K562 (cell line): ENCODE measurements at regions not wholly inside any gene's neighbourhood (a gene's known extent, or its start where the extent isn't known, plus 50 kb on each side); places are given as distances from the start of the nearest gene placed in this dataset.

Source experiments
- CHD7 ChIP-seq: fragments of 200-600 bp; sonication (generic); IDR thresholded peaks from one replicate; pipeline ENCODE4 v1.6.1; 2012; ENCODE audit warnings: mild to moderate bottlenecking, low read depth, low read length, inconsistent platforms
- FOSL1 ChIP-seq: fragments of 200-800 bp; sonication (Bioruptor generic); conservative IDR thresholded peaks from 2 replicates; pipeline ENCODE4 v1.6.1; 2016; ENCODE audit warnings: missing genetic modification characterization, missing compliant biosample characterization
- HMBOX1 ChIP-seq: sonication (generic); IDR thresholded peaks from 2 replicates; pipeline ENCODE4 v1.6.1; 2016
- NFIC ChIP-seq: fragments of 450-650 bp; IDR thresholded peaks from 2 replicates; pipeline ENCODE4 v1.6.1; 2017; ENCODE audit warnings: mild to moderate bottlenecking, inconsistent platforms
- PYGO2 ChIP-seq: fragments of 450-650 bp; IDR thresholded peaks from 2 replicates; pipeline ENCODE4 v1.6.1; 2016; ENCODE audit warnings: mild to moderate bottlenecking, missing genetic modification characterization, moderate library complexity, missing compliant biosample characterization
- ZNF41 ChIP-seq: fragments of 250-450 bp; sonication (Bioruptor Pico); conservative IDR thresholded peaks from 2 replicates; pipeline ENCODE4 v1.4.0; 2020; ENCODE audit warnings: mild to moderate bottlenecking
- TF ChIP-seq, protein P1 (sequence below): sonication (generic); formaldehyde crosslinking; IDR thresholded peaks from 2 replicates; pipeline ENCODE4 v1.8.1; 2023; ENCODE audit warnings: missing genetic modification reagents, mild to moderate bottlenecking, borderline replicate concordance
- TF ChIP-seq, protein P2 (sequence below): fragments of 250-450 bp; sonication (Bioruptor Pico); IDR thresholded peaks from 2 replicates; pipeline ENCODE4 v1.8.0; 2022; ENCODE audit warnings: moderate library complexity, mild to moderate bottlenecking, inconsistent platforms

DNA sequence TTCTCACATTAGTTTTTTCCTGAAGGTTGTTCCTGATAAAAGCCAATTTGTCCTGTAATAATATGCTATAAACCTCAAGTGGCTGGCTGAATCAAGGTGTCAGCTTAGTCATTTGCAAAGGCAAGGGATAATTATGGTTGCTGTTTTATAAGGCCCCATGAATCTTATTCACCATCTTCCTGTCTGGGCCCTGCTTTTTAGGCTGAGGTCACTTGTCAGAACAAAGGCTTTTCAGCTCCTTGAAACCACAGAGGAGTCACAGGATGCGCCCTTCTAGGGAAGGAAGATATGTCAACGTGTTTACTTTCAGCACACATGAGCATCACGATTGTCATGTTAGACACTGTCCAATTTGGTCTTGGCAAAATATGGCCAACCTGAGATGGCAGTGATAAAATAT, 64.8 kb upstream of the NAA20 start (continued):
- no peak for TF ChIP-seq CHD7
- no peak for TF ChIP-seq NFIC
- TF ChIP-seq, protein P1, sequence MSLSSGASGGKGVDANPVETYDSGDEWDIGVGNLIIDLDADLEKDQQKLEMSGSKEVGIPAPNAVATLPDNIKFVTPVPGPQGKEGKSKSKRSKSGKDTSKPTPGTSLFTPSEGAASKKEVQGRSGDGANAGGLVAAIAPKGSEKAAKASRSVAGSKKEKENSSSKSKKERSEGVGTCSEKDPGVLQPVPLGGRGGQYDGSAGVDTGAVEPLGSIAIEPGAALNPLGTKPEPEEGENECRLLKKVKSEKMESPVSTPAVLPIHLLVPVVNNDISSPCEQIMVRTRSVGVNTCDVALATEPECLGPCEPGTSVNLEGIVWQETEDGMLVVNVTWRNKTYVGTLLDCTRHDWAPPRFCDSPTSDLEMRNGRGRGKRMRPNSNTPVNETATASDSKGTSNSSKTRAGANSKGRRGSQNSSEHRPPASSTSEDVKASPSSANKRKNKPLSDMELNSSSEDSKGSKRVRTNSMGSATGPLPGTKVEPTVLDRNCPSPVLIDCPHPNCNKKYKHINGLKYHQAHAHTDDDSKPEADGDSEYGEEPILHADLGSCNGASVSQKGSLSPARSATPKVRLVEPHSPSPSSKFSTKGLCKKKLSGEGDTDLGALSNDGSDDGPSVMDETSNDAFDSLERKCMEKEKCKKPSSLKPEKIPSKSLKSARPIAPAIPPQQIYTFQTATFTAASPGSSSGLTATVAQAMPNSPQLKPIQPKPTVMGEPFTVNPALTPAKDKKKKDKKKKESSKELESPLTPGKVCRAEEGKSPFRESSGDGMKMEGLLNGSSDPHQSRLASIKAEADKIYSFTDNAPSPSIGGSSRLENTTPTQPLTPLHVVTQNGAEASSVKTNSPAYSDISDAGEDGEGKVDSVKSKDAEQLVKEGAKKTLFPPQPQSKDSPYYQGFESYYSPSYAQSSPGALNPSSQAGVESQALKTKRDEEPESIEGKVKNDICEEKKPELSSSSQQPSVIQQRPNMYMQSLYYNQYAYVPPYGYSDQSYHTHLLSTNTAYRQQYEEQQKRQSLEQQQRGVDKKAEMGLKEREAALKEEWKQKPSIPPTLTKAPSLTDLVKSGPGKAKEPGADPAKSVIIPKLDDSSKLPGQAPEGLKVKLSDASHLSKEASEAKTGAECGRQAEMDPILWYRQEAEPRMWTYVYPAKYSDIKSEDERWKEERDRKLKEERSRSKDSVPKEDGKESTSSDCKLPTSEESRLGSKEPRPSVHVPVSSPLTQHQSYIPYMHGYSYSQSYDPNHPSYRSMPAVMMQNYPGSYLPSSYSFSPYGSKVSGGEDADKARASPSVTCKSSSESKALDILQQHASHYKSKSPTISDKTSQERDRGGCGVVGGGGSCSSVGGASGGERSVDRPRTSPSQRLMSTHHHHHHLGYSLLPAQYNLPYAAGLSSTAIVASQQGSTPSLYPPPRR: no peak
- TF ChIP-seq ZNF41 (CRISPR knock-in tag): no peak
- TF ChIP-seq PYGO2: no peak
- no peak for TF ChIP-seq FOSL1 (tag)
- no peak for TF ChIP-seq HMBOX1
- TF ChIP-seq, protein P2, sequence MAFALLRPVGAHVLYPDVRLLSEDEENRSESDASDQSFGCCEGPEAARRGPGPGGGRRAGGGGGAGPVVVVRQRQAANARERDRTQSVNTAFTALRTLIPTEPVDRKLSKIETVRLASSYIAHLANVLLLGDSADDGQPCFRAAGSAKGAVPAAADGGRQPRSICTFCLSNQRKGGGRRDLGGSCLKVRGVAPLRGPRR (CRISPR knock-in tag): no peak
